NCI-H2171 treated with DMSO at 0.1 percent for 48 hours (cell line): ENCODE measurements at regions not wholly inside any gene's neighbourhood (a gene's known extent, or its start where the extent isn't known, plus 50 kb on each side); places are given as distances from the start of the nearest gene placed in this dataset.
"Not testable (repeated sequence)": the region's sequence is repeated elsewhere in the genome, so short reads cannot be mapped to it uniquely, and the experiment has no call there.

ENCODE experiments used
- DNase-seq: peaks from one replicate; lab custom pipeline; 2025; lab: John Stamatoyannopoulos, UW

GRCh38 chr19:30871979-30872378 lies 477.3 kb downstream of the TSHZ3 start:
- DNase-seq: no peak

GRCh38 chr19:30870876-30871275 lies 478.4 kb downstream of the TSHZ3 start:
- peak; percentile 60 for DNase-seq

GRCh38 chr19:30865511-30865910 lies 483.7 kb downstream of the TSHZ3 start:
- DNase-seq: no peak

GRCh38 chr19:30864391-30865215 lies 484.6 kb downstream of the TSHZ3 start:
- no peak for DNase-seq

- no peak for DNase-seq
Measured at GRCh38 chr19:30862876-30863275, 486.4 kb downstream of the TSHZ3 start.

GRCh38 chr19:30861919-30862318 lies 487.3 kb downstream of the TSHZ3 start:
- DNase-seq: no peak

- DNase-seq: no peak
Measured at GRCh38 chr19:30857966-30858490, 485.8 kb downstream of the ZNF536 start.

- no peak for DNase-seq
Measured at GRCh38 chr19:30857388-30857787, 485.2 kb downstream of the ZNF536 start.

GRCh38 chr19:30856786-30857185 lies 484.6 kb downstream of the ZNF536 start:
- DNase-seq: no peak

GRCh38 chr19:30856376-30856775 lies 484.2 kb downstream of the ZNF536 start:
- DNase-seq: no peak

GRCh38 chr19:30855442-30855841 lies 483.3 kb downstream of the ZNF536 start:
- DNase-seq: no peak

- no peak for DNase-seq
Measured at GRCh38 chr19:30854661-30855060, 482.5 kb downstream of the ZNF536 start.

- DNase-seq: no peak
Measured at GRCh38 chr19:30854207-30854606, 482.0 kb downstream of the ZNF536 start.

GRCh38 chr19:30853036-30853435 lies 480.9 kb downstream of the ZNF536 start:
- DNase-seq: no peak

GRCh38 chr19:30852168-30852567 lies 480.0 kb downstream of the ZNF536 start:
- no peak for DNase-seq

GRCh38 chr19:30851646-30852045 lies 479.5 kb downstream of the ZNF536 start:
- DNase-seq: no peak

GRCh38 chr19:30848636-30849425 lies 476.6 kb downstream of the ZNF536 start:
- no peak for DNase-seq

- no peak for DNase-seq
Measured at GRCh38 chr19:30846102-30846501, 473.9 kb downstream of the ZNF536 start.

- no peak for DNase-seq
Measured at GRCh38 chr19:30842926-30843325, 470.7 kb downstream of the ZNF536 start.

- DNase-seq: no peak
Measured at GRCh38 chr19:30841934-30842333, 469.8 kb downstream of the ZNF536 start.

- DNase-seq: no peak
Measured at GRCh38 chr19:30830875-30831274, 458.7 kb downstream of the ZNF536 start.

- DNase-seq: not testable (repeated sequence)
Measured at GRCh38 chr19:30825505-30825904, 453.3 kb downstream of the ZNF536 start.

- DNase-seq: no peak
Measured at GRCh38 chr19:30824809-30825208, 452.6 kb downstream of the ZNF536 start.
